Gastrocnemius medialis (tissue), 4 donors: ENCODE measurements at regions not wholly inside any gene's neighbourhood (a gene's known extent, or its start where the extent isn't known, plus 50 kb on each side); places are given as distances from the start of the nearest gene placed in this dataset.

ENCODE experiments used
- CTCF ChIP-seq, 5 experiments: fragments of 450-650 bp in 3 of 5; fragments of 200-600 bp in 2 of 5; sonication (generic) in 2 of 5; IDR thresholded peaks in 4 of 5; conservative IDR thresholded peaks in 1 of 5; 1 replicate in 4 of 5; 2 replicates in 1 of 5; pipeline ENCODE4 v1.5.1; 2016 to 2019; ENCODE audit warnings: antibody characterized with exemption in 5 of 5, mild to moderate bottlenecking in 3 of 5, moderate library complexity in 3 of 5
- POLR2A ChIP-seq, 2 donors: fragments of 450-650 bp; IDR thresholded peaks; one replicate each; pipeline ENCODE4 v1.6.1; 2017; ENCODE audit warnings: antibody characterized with exemption in 2 of 2, mild to moderate bottlenecking in 2 of 2, moderate library complexity in 2 of 2

- TF ChIP-seq CTCF (IDR thresholded peaks at IDR 0.05 in 4 of 5, conservative IDR thresholded peaks at IDR 0.05 in 1 of 5), result no peak
- no peak for TF ChIP-seq POLR2A (IDR thresholded peaks at IDR 0.05)
Observed at GRCh38 chr17:72458301-72458700, 337.5 kb downstream of the SOX9 start.
